22Rv1 (cell line): ENCODE measurements at regions not wholly inside any gene's neighbourhood (a gene's known extent, or its start where the extent isn't known, plus 50 kb on each side); places are given as distances from the start of the nearest gene placed in this dataset.

Experiments used
- CTCF ChIP-seq: fragments of 450-650 bp; IDR thresholded peaks from 2 replicates; pipeline ENCODE4 v1.5.1; 2017; ENCODE audit warnings: mild to moderate bottlenecking
- ZFX ChIP-seq: fragments of 450-650 bp; IDR thresholded peaks from 2 replicates; pipeline ENCODE4 v1.6.1; 2017; ENCODE audit warnings: antibody characterized with exemption, borderline replicate concordance

- TF ChIP-seq CTCF (peak; percentile 36), ZFX (no peak)
Observed at GRCh38 chrX:113741744-113742143, 842.1 kb upstream of the HTR2C start.
